Esophagus muscularis mucosa (tissue), 4 donors: ENCODE measurements at regions not wholly inside any gene's neighbourhood (a gene's known extent, or its start where the extent isn't known, plus 50 kb on each side); places are given as distances from the start of the nearest gene placed in this dataset.

Experiments
- DNase-seq: peaks from one replicate; pipeline ENCODE4 v3.0.0-alpha.2; 2017; ENCODE audit errors: extremely low spot score
- H3K27ac ChIP-seq, 4 donors: fragments of 200-600 bp; sonication (generic); replicated peaks in 1 of 4; 1 replicate in 3 of 4; 2 replicates in 1 of 4; pipeline ENCODE4 v1.5.1; 2016 to 2019; ENCODE audit warnings: mild to moderate bottlenecking in 1 of 4
- H3K27me3 ChIP-seq, 4 donors: fragments of 200-600 bp; sonication (generic); one replicate each; pipeline versions ENCODE4 v1.5.1 to v1.6.0; 2016 to 2019
- H3K36me3 ChIP-seq, 4 donors: fragments of 200-600 bp; sonication (generic); one replicate each; pipeline ENCODE4 v1.5.1; 2016 to 2019
- H3K4me1 ChIP-seq, 4 donors: fragments of 200-600 bp; sonication (generic); one replicate each; pipeline ENCODE4 v1.5.1; 2016 to 2019
- H3K4me3 ChIP-seq, 4 donors: fragments of 200-600 bp; sonication (generic); 1 replicate in 2 of 4; 2 replicates in 2 of 4; pipeline ENCODE4 v1.5.1; 2016 to 2019; ENCODE audit warnings: mild to moderate bottlenecking in 4 of 4, moderate library complexity in 1 of 4
- H3K9me3 ChIP-seq, 4 donors: fragments of 200-600 bp; sonication (generic); 1 replicate in 3 of 4; 2 replicates in 1 of 4; pipeline ENCODE4 v1.5.1; 2016 to 2019
- EP300 ChIP-seq: sonication (generic); formaldehyde crosslinking; IDR thresholded peaks from one replicate; pipeline ENCODE4 v1.6.1; 2017; ENCODE audit warnings: antibody characterized with exemption
- POLR2A ChIP-seq: fragments of 450-650 bp; IDR thresholded peaks from one replicate; pipeline ENCODE4 v1.6.1; 2017; ENCODE audit warnings: antibody characterized with exemption, moderate library complexity, mild to moderate bottlenecking, low read depth
- POLR2AphosphoS5 ChIP-seq, 2 donors: sonication (generic); formaldehyde crosslinking; IDR thresholded peaks; one replicate each; pipeline ENCODE4 v1.6.1; 2017; ENCODE audit warnings: antibody characterized with exemption in 2 of 2
- WGBS: methylation state at CpG from one replicate; pipeline ENCODE4 v1.1.5; 2018; 5-methylcytosine and 5-hydroxymethylcytosine counted together
- intact Hi-C: fragments of 100-400 bp; cut with DNase I; formaldehyde crosslinking; loops from one replicate; pipeline ENCODE4 v1.15.1; 2023
- TF ChIP-seq, protein P1 (sequence below), 3 experiments: fragments of 200-600 bp in 2 of 3; fragments of 450-650 bp in 1 of 3; sonication (generic) in 2 of 3; IDR thresholded peaks; one replicate each; pipeline ENCODE4 v1.5.1; 2017 to 2019; ENCODE audit warnings: antibody characterized with exemption in 3 of 3, mild to moderate bottlenecking in 2 of 3, moderate library complexity in 1 of 3

DNA sequence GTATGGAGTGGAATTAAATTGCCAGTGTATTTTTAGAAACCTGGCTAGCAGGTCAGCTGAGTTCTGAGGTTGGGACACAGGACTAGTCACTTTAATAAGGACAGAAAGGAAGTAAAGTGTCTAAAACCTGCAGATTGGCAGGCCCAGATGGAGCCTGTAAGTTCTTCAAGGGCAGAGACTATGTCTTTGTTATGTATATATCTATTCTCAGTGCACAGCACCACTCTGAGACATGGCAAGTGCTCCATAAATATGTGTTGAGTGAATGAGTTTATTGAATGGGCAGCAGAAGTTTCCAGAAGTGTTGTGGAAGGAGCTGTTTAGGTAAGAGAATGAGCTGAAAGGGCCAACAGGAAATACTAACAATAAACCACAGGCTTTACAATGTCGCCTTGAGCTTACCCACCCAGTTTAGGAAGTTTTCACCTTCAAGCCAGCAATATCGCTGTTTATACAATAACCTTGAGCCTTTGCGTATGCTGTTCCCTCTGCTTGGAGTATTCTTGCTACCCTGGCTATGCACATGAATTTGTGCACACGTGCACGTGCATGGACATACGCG is 109.5 kb upstream of the TMPO start:
- DNase-seq = no peak
- Histone ChIP-seq H3K27me3 (no peaks in the 10 kb centered on the region), H3K4me1 (peaks cover 0 to 8% (median 3%) of the 10 kb centered on the region in 4 donors), H3K36me3 (no peaks in the 10 kb centered on the region), H3K4me3 (no peak overlapping the region), H3K27ac (no peak overlapping the region), H3K9me3 (peaks cover 0 to 7% (median 0%) of the 10 kb centered on the region in 4 donors)
- intact Hi-C loops = no loop called here
- WGBS = 82% methylated on average over 7 of the region's 7 CpGs
- no peak for TF ChIP-seq EP300
- TF ChIP-seq POLR2A = no peak
- TF ChIP-seq, protein P1, sequence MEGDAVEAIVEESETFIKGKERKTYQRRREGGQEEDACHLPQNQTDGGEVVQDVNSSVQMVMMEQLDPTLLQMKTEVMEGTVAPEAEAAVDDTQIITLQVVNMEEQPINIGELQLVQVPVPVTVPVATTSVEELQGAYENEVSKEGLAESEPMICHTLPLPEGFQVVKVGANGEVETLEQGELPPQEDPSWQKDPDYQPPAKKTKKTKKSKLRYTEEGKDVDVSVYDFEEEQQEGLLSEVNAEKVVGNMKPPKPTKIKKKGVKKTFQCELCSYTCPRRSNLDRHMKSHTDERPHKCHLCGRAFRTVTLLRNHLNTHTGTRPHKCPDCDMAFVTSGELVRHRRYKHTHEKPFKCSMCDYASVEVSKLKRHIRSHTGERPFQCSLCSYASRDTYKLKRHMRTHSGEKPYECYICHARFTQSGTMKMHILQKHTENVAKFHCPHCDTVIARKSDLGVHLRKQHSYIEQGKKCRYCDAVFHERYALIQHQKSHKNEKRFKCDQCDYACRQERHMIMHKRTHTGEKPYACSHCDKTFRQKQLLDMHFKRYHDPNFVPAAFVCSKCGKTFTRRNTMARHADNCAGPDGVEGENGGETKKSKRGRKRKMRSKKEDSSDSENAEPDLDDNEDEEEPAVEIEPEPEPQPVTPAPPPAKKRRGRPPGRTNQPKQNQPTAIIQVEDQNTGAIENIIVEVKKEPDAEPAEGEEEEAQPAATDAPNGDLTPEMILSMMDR (IDR thresholded peaks at IDR 0.05) = no peak
- no peak for TF ChIP-seq POLR2AphosphoS5 (IDR thresholded peaks at IDR 0.05)

DNA sequence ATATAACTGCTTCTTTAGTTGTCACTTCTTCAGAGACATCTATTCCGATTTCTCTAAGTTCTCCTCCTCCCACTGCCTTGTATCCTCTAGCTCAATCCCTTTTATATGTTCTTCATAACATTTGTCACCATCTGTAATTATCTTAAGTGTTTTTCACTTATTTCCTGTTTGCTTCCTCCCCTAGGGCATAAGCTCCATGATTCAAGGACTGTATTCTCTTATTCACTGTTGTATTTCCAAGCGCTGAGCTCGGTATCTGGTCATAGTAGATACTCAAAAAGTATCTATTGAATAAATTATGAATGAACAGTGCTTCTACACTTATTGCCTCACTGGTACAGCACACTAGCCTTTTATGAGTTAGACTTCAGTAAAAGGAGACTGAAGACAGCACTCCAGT is 109.0 kb upstream of the TMPO start:
- DNase-seq = no peak
- H3K36me3 ChIP-seq = no peaks in the 10 kb centered on the region
- intact Hi-C loops = no loop called here
- H3K9me3 ChIP-seq = peaks cover 0 to 7% (median 0%) of the 10 kb centered on the region in 4 donors
- no peaks in the 10 kb centered on the region for H3K27me3 ChIP-seq
- TF ChIP-seq, protein P1 (IDR thresholded peaks at IDR 0.05) = no peak
- TF ChIP-seq POLR2A (no peak), EP300 (no peak), POLR2AphosphoS5 (IDR thresholded peaks at IDR 0.05) (no peak)
- H3K4me3 ChIP-seq = no peak overlapping the region
- H3K4me1 ChIP-seq = peaks cover 0 to 8% (median 3%) of the 10 kb centered on the region in 4 donors
- H3K27ac ChIP-seq = no peak overlapping the region
- 96% methylated on average over 3 of the region's 3 CpGs for WGBS

DNA sequence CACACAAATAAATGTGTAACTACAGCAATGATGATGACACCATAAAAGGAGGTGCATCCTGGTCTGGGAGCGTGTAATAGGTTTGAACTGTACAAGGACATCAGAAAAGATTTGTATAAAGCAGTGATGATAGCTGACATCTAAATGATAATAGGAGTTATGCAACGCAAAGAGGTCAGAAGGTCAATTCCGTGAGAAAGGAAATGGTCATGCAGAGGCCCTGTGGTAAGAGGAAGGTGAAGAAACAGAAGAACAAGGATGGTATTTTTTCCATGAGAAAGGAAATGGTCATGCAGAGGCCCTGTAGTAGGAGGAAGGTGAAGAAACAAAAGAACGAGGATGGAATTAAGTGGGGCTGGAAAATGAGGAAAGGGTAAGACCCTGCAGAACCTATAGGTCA is 106.7 kb upstream of the TMPO start:
- Histone ChIP-seq H3K27me3 (no peaks in the 10 kb centered on the region), H3K4me3 (no peak overlapping the region), H3K36me3 (no peaks in the 10 kb centered on the region), H3K9me3 (peaks cover 0 to 7% (median 0%) of the 10 kb centered on the region in 4 donors), H3K4me1 (peaks cover 0 to 8% (median 3%) of the 10 kb centered on the region in 4 donors), H3K27ac (no peak overlapping the region)
- TF ChIP-seq EP300 = no peak
- no peak for TF ChIP-seq POLR2A
- TF ChIP-seq, protein P1 (IDR thresholded peaks at IDR 0.05) = no peak
- no peak for TF ChIP-seq POLR2AphosphoS5 (IDR thresholded peaks at IDR 0.05)
- DNase-seq = no peak
- WGBS = 63% methylated on average over 4 of the region's 4 CpGs
- intact Hi-C loops = no loop called here

DNA sequence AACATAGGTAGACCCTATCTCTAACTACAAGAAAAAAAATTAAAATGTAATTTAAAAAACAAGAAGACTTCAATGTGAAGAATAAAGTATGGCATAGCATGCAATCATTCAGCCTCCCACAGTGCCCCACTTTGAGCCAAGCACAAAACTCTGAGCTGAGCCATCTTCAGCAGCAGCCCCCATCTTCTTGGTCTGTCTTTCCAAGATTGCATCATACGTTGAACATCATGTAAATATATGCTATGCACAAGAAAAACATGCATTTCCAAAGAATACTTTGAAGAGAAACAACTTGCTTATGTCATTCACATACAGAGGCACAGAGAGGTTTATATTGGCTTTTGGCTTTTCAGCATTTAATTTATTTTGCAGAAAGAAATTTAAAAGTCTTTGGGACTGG is 105.8 kb upstream of the TMPO start:
- Histone ChIP-seq H3K27me3 (no peaks in the 10 kb centered on the region), H3K27ac (no peak overlapping the region), H3K4me3 (no peak overlapping the region), H3K4me1 (peaks cover 0 to 8% (median 3%) of the 10 kb centered on the region in 4 donors), H3K36me3 (no peaks in the 10 kb centered on the region), H3K9me3 (peaks cover 0 to 7% (median 0%) of the 10 kb centered on the region in 4 donors)
- TF ChIP-seq, protein P1 (IDR thresholded peaks at IDR 0.05) = no peak
- TF ChIP-seq POLR2A (no peak), EP300 (no peak), POLR2AphosphoS5 (IDR thresholded peaks at IDR 0.05) (no peak)
- intact Hi-C loops = no loop called here
- 86% methylated on average over 1 of the region's 1 CpG for WGBS
- DNase-seq = no peak

DNA sequence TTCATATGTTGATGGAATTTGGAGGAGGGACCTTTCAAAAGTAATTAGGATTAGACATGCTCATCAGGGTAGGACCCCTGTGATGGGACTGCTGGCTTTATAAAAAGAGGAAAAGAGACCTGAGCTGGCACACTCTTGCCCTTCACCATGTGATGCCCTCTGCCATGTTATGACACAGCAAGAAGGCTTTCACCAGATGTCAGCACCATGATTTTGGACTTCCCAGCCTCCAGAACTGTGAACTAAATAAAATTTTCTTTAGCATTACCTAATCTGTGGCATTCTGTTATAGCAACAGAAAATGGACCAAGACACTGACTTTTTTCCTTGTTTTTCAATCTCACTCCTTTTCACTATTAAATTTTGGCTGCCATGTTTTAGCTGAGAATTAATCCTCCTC is 105.0 kb upstream of the TMPO start:
- intact Hi-C loops = no loop called here
- Histone ChIP-seq H3K36me3 (no peaks in the 10 kb centered on the region), H3K9me3 (peaks cover 0 to 7% (median 0%) of the 10 kb centered on the region in 4 donors), H3K4me3 (no peak overlapping the region), H3K4me1 (peaks cover 0 to 6% (median 3%) of the 10 kb centered on the region in 4 donors), H3K27ac (no peak overlapping the region), H3K27me3 (no peaks in the 10 kb centered on the region)
- TF ChIP-seq, protein P1 (IDR thresholded peaks at IDR 0.05) = no peak
- TF ChIP-seq POLR2A = no peak
- TF ChIP-seq POLR2AphosphoS5 (IDR thresholded peaks at IDR 0.05) = no peak
- TF ChIP-seq EP300 = no peak
- no peak for DNase-seq
